ENCODE measurements at regions not wholly inside any gene's neighbourhood (a gene's known extent, or its start where the extent isn't known, plus 50 kb on each side); places are given as distances from the start of the nearest gene placed in this dataset.

DNA sequence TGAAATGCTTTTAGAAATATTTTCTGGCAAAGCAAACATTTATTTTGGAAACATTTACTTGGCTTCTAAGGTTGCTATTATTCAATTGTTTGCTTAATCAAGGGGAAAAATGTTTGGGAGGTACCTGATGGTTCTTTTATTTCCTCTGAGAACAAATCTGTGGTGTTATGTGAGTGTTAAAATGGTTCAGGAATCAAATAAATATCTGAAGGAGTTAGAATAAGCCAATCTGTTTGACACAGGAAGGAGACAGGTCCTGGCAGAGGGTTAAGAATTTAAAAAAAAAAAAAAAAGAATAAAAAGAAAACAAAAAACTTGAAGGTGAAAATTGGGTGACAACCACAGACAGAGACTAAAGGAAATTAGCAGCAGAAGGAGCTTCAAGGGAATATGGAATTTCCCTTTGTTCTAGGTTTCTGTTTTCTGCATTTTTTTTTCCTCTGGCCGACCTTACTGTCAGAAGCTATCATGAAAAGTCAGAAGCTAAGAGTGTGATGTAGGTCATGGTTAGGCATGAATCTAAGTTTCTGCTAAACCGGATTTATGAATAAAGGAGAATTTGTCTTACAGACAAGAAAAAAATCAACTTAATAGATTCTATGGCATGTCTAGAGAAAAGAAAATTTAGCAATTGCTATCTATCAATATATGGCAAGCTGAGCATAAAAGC lies 78.6 kb upstream of the PNPLA4 start:
- Histone ChIP-seq H3K9ac (ENCODE audit: low read length) (no peak overlapping the region), H3K9me3 (ENCODE audit: insufficient read depth, low read depth, low read length) (no peaks in the 10 kb centered on the region), H3K36me3 (ENCODE audit: insufficient read depth, low read length) (no peaks in the 10 kb centered on the region), H3K4me1 (ENCODE audit: insufficient read depth, low read length) (no peaks in the 10 kb centered on the region), H4K20me1 (ENCODE audit: insufficient read depth, low read length) (no peaks in the 10 kb centered on the region), H3K27ac (ENCODE audit: low read depth, low read length) (no peak overlapping the region), H2AFZ (ENCODE audit: low read depth, low read length) (no peak overlapping the region), H3K27me3 (ENCODE audit: insufficient read depth, low read length) (no peaks in the 10 kb centered on the region), H3K79me2 (ENCODE audit: insufficient read depth, low read length) (no peaks in the 10 kb centered on the region), H3K4me3 (ENCODE audit: insufficient read depth, low read depth, low read length) (no peak overlapping the region), H3K4me2 (ENCODE audit: low read length) (no peak overlapping the region)
- no peak overlapping the region for H3K27ac Mint-ChIP-seq (ENCODE audit: unreplicated experiment)
- DNase-seq (ENCODE audit: low read depth), result no peak
- no peaks in the 10 kb centered on the region for H3K9me3 Mint-ChIP-seq (ENCODE audit: unreplicated experiment)
- TF ChIP-seq, protein P1, sequence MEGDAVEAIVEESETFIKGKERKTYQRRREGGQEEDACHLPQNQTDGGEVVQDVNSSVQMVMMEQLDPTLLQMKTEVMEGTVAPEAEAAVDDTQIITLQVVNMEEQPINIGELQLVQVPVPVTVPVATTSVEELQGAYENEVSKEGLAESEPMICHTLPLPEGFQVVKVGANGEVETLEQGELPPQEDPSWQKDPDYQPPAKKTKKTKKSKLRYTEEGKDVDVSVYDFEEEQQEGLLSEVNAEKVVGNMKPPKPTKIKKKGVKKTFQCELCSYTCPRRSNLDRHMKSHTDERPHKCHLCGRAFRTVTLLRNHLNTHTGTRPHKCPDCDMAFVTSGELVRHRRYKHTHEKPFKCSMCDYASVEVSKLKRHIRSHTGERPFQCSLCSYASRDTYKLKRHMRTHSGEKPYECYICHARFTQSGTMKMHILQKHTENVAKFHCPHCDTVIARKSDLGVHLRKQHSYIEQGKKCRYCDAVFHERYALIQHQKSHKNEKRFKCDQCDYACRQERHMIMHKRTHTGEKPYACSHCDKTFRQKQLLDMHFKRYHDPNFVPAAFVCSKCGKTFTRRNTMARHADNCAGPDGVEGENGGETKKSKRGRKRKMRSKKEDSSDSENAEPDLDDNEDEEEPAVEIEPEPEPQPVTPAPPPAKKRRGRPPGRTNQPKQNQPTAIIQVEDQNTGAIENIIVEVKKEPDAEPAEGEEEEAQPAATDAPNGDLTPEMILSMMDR (IDR thresholded peaks at IDR 0.05; ENCODE audit: insufficient read depth, low read depth, low read length), result no peak
- H3K4me3 Mint-ChIP-seq (ENCODE audit: unreplicated experiment), result no peak overlapping the region
- H3K27me3 Mint-ChIP-seq (ENCODE audit: low read depth, unreplicated experiment), result no peaks in the 10 kb centered on the region
- H3K4me1 Mint-ChIP-seq (ENCODE audit: low read depth, unreplicated experiment), result no peaks in the 10 kb centered on the region
- FAIRE-seq, result peak; percentile 85
- no peaks in the 10 kb centered on the region for H3K36me3 Mint-ChIP-seq (ENCODE audit: low read depth, unreplicated experiment)

DNA sequence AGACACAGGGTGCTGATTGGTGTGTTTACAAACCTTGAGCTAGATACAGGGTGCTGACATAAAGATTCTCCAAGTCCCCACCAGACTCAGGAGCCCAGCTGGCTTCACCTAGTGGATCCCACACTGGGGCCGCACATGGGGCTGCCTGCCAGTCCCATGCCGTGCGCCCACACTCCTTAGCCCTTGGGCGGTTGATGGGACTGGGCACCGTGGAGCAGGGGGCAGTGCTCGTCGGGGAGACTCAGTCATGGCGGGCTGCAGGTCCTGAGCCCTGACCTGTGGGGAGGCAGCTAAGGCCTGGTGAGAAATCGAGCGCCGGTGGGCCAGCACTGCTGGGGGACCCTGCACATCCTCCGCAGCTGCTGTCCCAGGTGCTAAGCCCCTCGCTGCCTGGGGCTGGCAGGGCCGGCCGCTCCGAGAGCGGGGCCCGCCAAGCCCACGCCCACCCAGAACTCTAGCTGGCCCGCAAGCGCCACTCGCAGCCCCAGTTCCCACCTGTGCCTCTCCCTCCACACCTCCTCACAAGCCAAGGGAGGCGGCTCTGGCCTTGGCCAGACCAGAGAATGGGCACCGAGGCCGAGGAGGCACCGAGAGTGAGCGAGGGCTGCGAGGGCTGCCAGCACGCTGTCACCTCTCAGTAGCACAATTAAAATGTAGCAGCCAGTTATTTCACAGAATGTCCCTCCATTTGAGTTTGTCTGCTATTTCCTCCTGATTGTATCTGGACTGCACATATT lies 76.1 kb upstream of the PNPLA4 start:
- H3K9me3 Mint-ChIP-seq (ENCODE audit: unreplicated experiment), result no peaks in the 10 kb centered on the region
- H3K27me3 Mint-ChIP-seq (ENCODE audit: low read depth, unreplicated experiment), result no peaks in the 10 kb centered on the region
- H3K27ac Mint-ChIP-seq (ENCODE audit: unreplicated experiment), result no peak overlapping the region
- Histone ChIP-seq H3K4me2 (ENCODE audit: low read length) (no peak overlapping the region), H3K4me1 (ENCODE audit: insufficient read depth, low read length) (no peaks in the 10 kb centered on the region), H3K27me3 (ENCODE audit: insufficient read depth, low read length) (no peaks in the 10 kb centered on the region), H3K36me3 (ENCODE audit: insufficient read depth, low read length) (no peaks in the 10 kb centered on the region), H3K9ac (ENCODE audit: low read length) (no peak overlapping the region), H3K4me3 (ENCODE audit: insufficient read depth, low read depth, low read length) (no peak overlapping the region), H3K27ac (ENCODE audit: low read depth, low read length) (no peak overlapping the region), H4K20me1 (ENCODE audit: insufficient read depth, low read length) (no peaks in the 10 kb centered on the region), H3K9me3 (ENCODE audit: insufficient read depth, low read depth, low read length) (no peaks in the 10 kb centered on the region), H2AFZ (ENCODE audit: low read depth, low read length) (no peak overlapping the region), H3K79me2 (ENCODE audit: insufficient read depth, low read length) (no peaks in the 10 kb centered on the region)
- H3K36me3 Mint-ChIP-seq (ENCODE audit: low read depth, unreplicated experiment), result no peaks in the 10 kb centered on the region
- FAIRE-seq, result no peak
- DNase-seq (ENCODE audit: low read depth), result no peak
- TF ChIP-seq, protein P1 (IDR thresholded peaks at IDR 0.05; ENCODE audit: insufficient read depth, low read depth, low read length), result no peak
- no peak for TF ChIP-seq EZH2 (IDR thresholded peaks at IDR 0.05; ENCODE audit: insufficient read depth, low read length)
- no peak overlapping the region for H3K4me3 Mint-ChIP-seq (ENCODE audit: unreplicated experiment)
- H3K4me1 Mint-ChIP-seq (ENCODE audit: low read depth, unreplicated experiment), result no peaks in the 10 kb centered on the region

DNA sequence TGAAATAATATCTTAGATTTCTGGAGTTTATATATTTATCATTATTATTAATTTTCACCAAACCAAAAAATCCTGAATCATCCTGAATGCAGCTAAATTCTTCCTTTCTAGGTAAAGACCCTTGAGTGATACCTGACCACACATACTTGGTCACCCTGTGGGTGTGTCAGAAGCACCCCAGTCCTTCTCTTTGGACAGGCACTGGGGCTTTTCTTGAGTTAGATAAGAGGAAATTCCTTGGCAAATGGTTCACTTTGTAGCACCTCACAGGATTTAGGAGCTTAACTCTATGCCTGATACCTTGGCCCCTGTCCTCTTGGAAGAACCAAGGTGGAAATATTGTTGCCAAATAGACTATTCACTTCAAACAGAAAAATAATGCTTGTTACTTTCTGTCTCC lies 69.6 kb upstream of the PNPLA4 start:
- Histone ChIP-seq H3K27ac (ENCODE audit: low read depth, low read length) (no peak overlapping the region), H3K9ac (ENCODE audit: low read length) (no peak overlapping the region), H3K36me3 (ENCODE audit: insufficient read depth, low read length) (no peaks in the 10 kb centered on the region), H3K4me1 (ENCODE audit: insufficient read depth, low read length) (no peaks in the 10 kb centered on the region), H3K9me3 (ENCODE audit: insufficient read depth, low read depth, low read length) (no peaks in the 10 kb centered on the region), H3K4me2 (ENCODE audit: low read length) (no peak overlapping the region), H3K4me3 (ENCODE audit: insufficient read depth, low read depth, low read length) (no peak overlapping the region), H2AFZ (ENCODE audit: low read depth, low read length) (no peak overlapping the region), H3K79me2 (ENCODE audit: insufficient read depth, low read length) (no peaks in the 10 kb centered on the region), H3K27me3 (ENCODE audit: insufficient read depth, low read length) (no peaks in the 10 kb centered on the region), H4K20me1 (ENCODE audit: insufficient read depth, low read length) (no peaks in the 10 kb centered on the region)
- no peak for DNase-seq (ENCODE audit: low read depth)
- Mint-ChIP-seq H3K27ac (ENCODE audit: unreplicated experiment) (no peak overlapping the region), H3K36me3 (ENCODE audit: low read depth, unreplicated experiment) (no peaks in the 10 kb centered on the region), H3K27me3 (ENCODE audit: low read depth, unreplicated experiment) (no peaks in the 10 kb centered on the region), H3K4me3 (ENCODE audit: unreplicated experiment) (no peak overlapping the region), H3K4me1 (ENCODE audit: low read depth, unreplicated experiment) (no peaks in the 10 kb centered on the region), H3K9me3 (ENCODE audit: unreplicated experiment) (no peaks in the 10 kb centered on the region)
- TF ChIP-seq EZH2 (IDR thresholded peaks at IDR 0.05; ENCODE audit: insufficient read depth, low read length), result no peak
- TF ChIP-seq, protein P1 (IDR thresholded peaks at IDR 0.05; ENCODE audit: insufficient read depth, low read depth, low read length), result no peak
- no peak for FAIRE-seq

Measured in astrocyte (in vitro differentiated cells and primary cell).